ENCODE measurements at regions not wholly inside any gene's neighbourhood (a gene's known extent, or its start where the extent isn't known, plus 50 kb on each side); places are given as distances from the start of the nearest gene placed in this dataset.

- Histone ChIP-seq H3K9me2 (replicated peaks; ENCODE audit: control insufficient read depth, low read length) (no peaks in the 10 kb centered on the region), H3K27ac (ENCODE audit: low read depth, low read length) (no peak overlapping the region), H3K4me2 (ENCODE audit: low read length) (no peak overlapping the region), H3K36me3 (ENCODE audit: control insufficient read depth, low read length) (no peaks in the 10 kb centered on the region), H4K20me1 (ENCODE audit: control insufficient read depth, insufficient read depth, low read depth, low read length) (no peaks in the 10 kb centered on the region), H3K9me3 (ENCODE audit: control insufficient read depth, insufficient read depth, low read length) (no peaks in the 10 kb centered on the region), H3K79me2 (ENCODE audit: control insufficient read depth, low read length) (no peaks in the 10 kb centered on the region), H3K27me3 (ENCODE audit: control insufficient read depth, low read length) (no peaks in the 10 kb centered on the region), H3K4me1 (ENCODE audit: control insufficient read depth, low read length) (no peaks in the 10 kb centered on the region), H3F3A (ENCODE audit: control insufficient read depth, insufficient read depth) (no peaks in the 10 kb centered on the region), H3K4me3 (ENCODE audit: low read length) (no peak overlapping the region)
- TF ChIP-seq EZH2phosphoT487 (IDR thresholded peaks at IDR 0.05; ENCODE audit: borderline replicate concordance, low read length) (no peak), CTCF (IDR thresholded peaks at IDR 0.05; ENCODE audit: low read depth, low read length, poor library complexity, severe bottlenecking) (no peak)
Observed at GRCh38 chr6:78268591-78269452, 598.5 kb upstream of the IRAK1BP1 start.

- no peaks in the 10 kb centered on the region for H3K4me1 ChIP-seq (ENCODE audit: control insufficient read depth, low read length)
- H3K9me3 ChIP-seq (ENCODE audit: control insufficient read depth, insufficient read depth, low read length) = no peaks in the 10 kb centered on the region
- H4K20me1 ChIP-seq (ENCODE audit: control insufficient read depth, insufficient read depth, low read depth, low read length) = no peaks in the 10 kb centered on the region
- no peaks in the 10 kb centered on the region for H3F3A ChIP-seq (ENCODE audit: control insufficient read depth, insufficient read depth)
- H3K4me3 ChIP-seq (ENCODE audit: low read length) = no peak overlapping the region
- H3K79me2 ChIP-seq (ENCODE audit: control insufficient read depth, low read length) = no peaks in the 10 kb centered on the region
- H3K4me2 ChIP-seq (ENCODE audit: low read length) = no peak overlapping the region
- TF ChIP-seq EZH2phosphoT487 (IDR thresholded peaks at IDR 0.05; ENCODE audit: borderline replicate concordance, low read length) = no peak
- no peak for TF ChIP-seq CTCF (IDR thresholded peaks at IDR 0.05; ENCODE audit: low read depth, low read length, poor library complexity, severe bottlenecking)
- H3K27me3 ChIP-seq (ENCODE audit: control insufficient read depth, low read length) = no peaks in the 10 kb centered on the region
- H3K36me3 ChIP-seq (ENCODE audit: control insufficient read depth, low read length) = no peaks in the 10 kb centered on the region
- no peak overlapping the region for H3K27ac ChIP-seq (ENCODE audit: low read depth, low read length)
- no peaks in the 10 kb centered on the region for H3K9me2 ChIP-seq (replicated peaks; ENCODE audit: control insufficient read depth, low read length)
Observed at GRCh38 chr6:78300885-78301284, 566.5 kb upstream of the IRAK1BP1 start.

- Histone ChIP-seq H3K79me2 (ENCODE audit: control insufficient read depth, low read length) (no peaks in the 10 kb centered on the region), H3K9me2 (replicated peaks; ENCODE audit: control insufficient read depth, low read length) (no peaks in the 10 kb centered on the region), H3K36me3 (ENCODE audit: control insufficient read depth, low read length) (no peaks in the 10 kb centered on the region), H3K27ac (ENCODE audit: low read depth, low read length) (no peak overlapping the region), H4K20me1 (ENCODE audit: control insufficient read depth, insufficient read depth, low read depth, low read length) (no peaks in the 10 kb centered on the region), H3K4me1 (ENCODE audit: control insufficient read depth, low read length) (no peaks in the 10 kb centered on the region), H3K27me3 (ENCODE audit: control insufficient read depth, low read length) (no peaks in the 10 kb centered on the region), H3K4me3 (ENCODE audit: low read length) (no peak overlapping the region), H3F3A (ENCODE audit: control insufficient read depth, insufficient read depth) (no peaks in the 10 kb centered on the region), H3K4me2 (ENCODE audit: low read length) (no peak overlapping the region), H3K9me3 (ENCODE audit: control insufficient read depth, insufficient read depth, low read length) (no peaks in the 10 kb centered on the region)
- TF ChIP-seq EZH2phosphoT487 (IDR thresholded peaks at IDR 0.05; ENCODE audit: borderline replicate concordance, low read length) (no peak), CTCF (IDR thresholded peaks at IDR 0.05; ENCODE audit: low read depth, low read length, poor library complexity, severe bottlenecking) (no peak)
Observed at GRCh38 chr6:78302411-78302810, 564.9 kb upstream of the IRAK1BP1 start.

Data from DOHH2 (cell line).